OCI-LY3 (cell line): ENCODE measurements at regions not wholly inside any gene's neighbourhood (a gene's known extent, or its start where the extent isn't known, plus 50 kb on each side); places are given as distances from the start of the nearest gene placed in this dataset.

Experiments
- H2AFZ ChIP-seq: fragments of 200-600, 300-600 bp; shearing (Covaris generic); 2 replicates; pipeline ENCODE4 v1.6.0; 2014; ENCODE audit warnings: antibody characterized with exemption, low read depth, low read length
- H3K27ac ChIP-seq: fragments of 200-600, 300-600 bp; sonication (generic); 2 replicates; pipeline ENCODE4 v1.5.1; 2014; ENCODE audit warnings: mild to moderate bottlenecking, low read length, moderate library complexity, mixed read lengths
- H3K27me3 ChIP-seq: fragments of 200-600, 300-600 bp; sonication (generic); 2 replicates; pipeline ENCODE4 v1.6.1; 2014; ENCODE audit warnings: low read depth, low read length, mixed read lengths
- H3K36me3 ChIP-seq: fragments of 200-600, 300-600 bp; sonication (generic); replicated peaks from 2 replicates; pipeline ENCODE3; 2014; ENCODE audit warnings: low read depth, low read length, mixed read lengths
- H3K4me1 ChIP-seq: fragments of 300-600, 200-600 bp; sonication (generic); 2 replicates; pipeline ENCODE4 v1.6.1; 2014; ENCODE audit warnings: low read length, mixed read lengths
- H3K4me2 ChIP-seq: fragments of 200-600, 300-600 bp; sonication (generic); 2 replicates; pipeline ENCODE4 v1.6.1; 2014; ENCODE audit warnings: low read length, mixed read lengths
- H3K4me3 ChIP-seq: fragments of 300-600, 200-600 bp; sonication (generic); 2 replicates; pipeline ENCODE4 v1.5.1; 2014; ENCODE audit warnings: antibody characterized with exemption, mild to moderate bottlenecking, low read length, moderate library complexity
- H3K79me2 ChIP-seq: fragments of 300-600, 200-600 bp; shearing (Covaris generic); 2 replicates; pipeline ENCODE4 v1.6.1; 2014; ENCODE audit warnings: mild to moderate bottlenecking, low read length, mixed read lengths
- H3K9ac ChIP-seq: fragments of 300-600, 200-600 bp; shearing (Covaris generic); 2 replicates; pipeline ENCODE4 v1.6.0; 2014; ENCODE audit warnings: mild to moderate bottlenecking, low read length, moderate library complexity
- H3K9me3 ChIP-seq: fragments of 200-600, 300-600 bp; shearing (Covaris generic); 2 replicates; pipeline ENCODE4 v1.6.1; 2014; ENCODE audit warnings: low read length, mixed read lengths; ENCODE audit not compliant: insufficient read depth
- H4K20me1 ChIP-seq: fragments of 200-600, 300-600 bp; sonication (generic); 2 replicates; pipeline ENCODE4 v1.6.1; 2016; ENCODE audit warnings: low read length, mixed read lengths; ENCODE audit not compliant: insufficient read depth
- EZH2phosphoT487 ChIP-seq: fragments of 200-600 bp; shearing (Covaris generic); IDR thresholded peaks from 2 replicates; pipeline ENCODE4 v1.6.1; 2018; ENCODE audit warnings: antibody characterized with exemption, mixed run types, low read depth
- TF ChIP-seq, protein P1 (sequence below): fragments of 200-600, 300-600 bp; sonication (generic); IDR thresholded peaks from 2 replicates; pipeline ENCODE4 v1.5.1; 2014; ENCODE audit warnings: antibody characterized with exemption, low read length, low read depth

DNA sequence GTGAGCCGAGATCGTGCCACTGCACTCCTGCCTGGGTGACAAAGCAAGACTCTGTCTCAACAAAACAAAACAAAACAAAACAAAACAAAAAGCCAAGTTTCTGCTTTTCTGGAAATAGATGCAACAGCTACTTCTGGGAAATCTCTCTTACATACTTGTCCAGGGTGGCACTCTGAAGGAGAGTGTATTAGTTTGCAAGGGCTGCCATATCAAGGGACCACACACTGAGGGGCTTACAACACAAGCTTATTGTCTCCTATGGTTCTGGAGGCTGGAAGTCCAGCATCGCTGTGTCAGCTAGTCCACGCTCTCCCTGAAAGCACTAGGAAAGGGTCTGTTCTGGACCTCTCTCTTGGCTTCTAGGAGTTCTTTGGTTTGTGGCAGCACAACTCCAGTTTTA, 277.9 kb upstream of the WWC1 start:
- H3K4me2 ChIP-seq, result no peak overlapping the region
- no peaks in the 10 kb centered on the region for H3K9me3 ChIP-seq
- H4K20me1 ChIP-seq, result no peaks in the 10 kb centered on the region
- peaks cover 34% of the 10 kb centered on the region for H3K27me3 ChIP-seq
- TF ChIP-seq EZH2phosphoT487, result no peak
- TF ChIP-seq, protein P1, sequence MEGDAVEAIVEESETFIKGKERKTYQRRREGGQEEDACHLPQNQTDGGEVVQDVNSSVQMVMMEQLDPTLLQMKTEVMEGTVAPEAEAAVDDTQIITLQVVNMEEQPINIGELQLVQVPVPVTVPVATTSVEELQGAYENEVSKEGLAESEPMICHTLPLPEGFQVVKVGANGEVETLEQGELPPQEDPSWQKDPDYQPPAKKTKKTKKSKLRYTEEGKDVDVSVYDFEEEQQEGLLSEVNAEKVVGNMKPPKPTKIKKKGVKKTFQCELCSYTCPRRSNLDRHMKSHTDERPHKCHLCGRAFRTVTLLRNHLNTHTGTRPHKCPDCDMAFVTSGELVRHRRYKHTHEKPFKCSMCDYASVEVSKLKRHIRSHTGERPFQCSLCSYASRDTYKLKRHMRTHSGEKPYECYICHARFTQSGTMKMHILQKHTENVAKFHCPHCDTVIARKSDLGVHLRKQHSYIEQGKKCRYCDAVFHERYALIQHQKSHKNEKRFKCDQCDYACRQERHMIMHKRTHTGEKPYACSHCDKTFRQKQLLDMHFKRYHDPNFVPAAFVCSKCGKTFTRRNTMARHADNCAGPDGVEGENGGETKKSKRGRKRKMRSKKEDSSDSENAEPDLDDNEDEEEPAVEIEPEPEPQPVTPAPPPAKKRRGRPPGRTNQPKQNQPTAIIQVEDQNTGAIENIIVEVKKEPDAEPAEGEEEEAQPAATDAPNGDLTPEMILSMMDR, result no peak
- H3K4me3 ChIP-seq, result no peak overlapping the region
- no peak overlapping the region for H2AFZ ChIP-seq
- no peaks in the 10 kb centered on the region for H3K79me2 ChIP-seq
- H3K4me1 ChIP-seq, result peaks cover 5% of the 10 kb centered on the region
- no peak overlapping the region for H3K9ac ChIP-seq
- no peaks in the 10 kb centered on the region for H3K36me3 ChIP-seq
- no peak overlapping the region for H3K27ac ChIP-seq

GRCh38 chr5:168014433-168015123, 276.9 kb upstream of the WWC1 start:
- no peak for TF ChIP-seq EZH2phosphoT487
- TF ChIP-seq, protein P1, result no peak
- Histone ChIP-seq H3K9ac (no peak overlapping the region), H2AFZ (no peak overlapping the region), H3K4me2 (no peak overlapping the region), H3K27me3 (peaks cover 42% of the 10 kb centered on the region), H3K79me2 (no peaks in the 10 kb centered on the region), H3K27ac (no peak overlapping the region), H3K36me3 (no peaks in the 10 kb centered on the region), H3K4me3 (no peak overlapping the region), H3K9me3 (no peaks in the 10 kb centered on the region), H3K4me1 (no peaks in the 10 kb centered on the region), H4K20me1 (no peaks in the 10 kb centered on the region)

DNA sequence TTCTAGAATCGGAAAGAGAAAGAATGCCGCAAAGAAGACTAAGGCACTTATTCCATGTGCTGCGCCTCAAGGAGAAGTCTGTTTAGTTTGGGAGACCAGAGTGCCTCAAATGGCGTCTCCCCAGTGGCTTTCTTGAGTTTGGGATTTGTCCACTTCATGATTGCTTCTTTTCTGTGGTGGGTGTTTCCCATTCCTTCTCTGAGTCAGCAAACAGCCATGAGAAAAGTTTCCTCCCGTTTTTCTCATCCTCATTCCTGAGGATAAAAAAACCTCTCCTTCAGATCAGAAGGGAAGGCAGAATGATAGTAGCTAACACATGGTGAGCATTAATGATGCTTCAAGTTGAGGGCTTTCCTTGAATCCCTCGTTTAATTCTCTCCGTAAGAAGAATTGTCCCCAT, 275.9 kb upstream of the WWC1 start:
- H4K20me1 ChIP-seq, result no peaks in the 10 kb centered on the region
- no peak overlapping the region for H3K4me2 ChIP-seq
- H3K27me3 ChIP-seq, result peaks cover 50% of the 10 kb centered on the region
- TF ChIP-seq, protein P1, result no peak
- TF ChIP-seq EZH2phosphoT487, result no peak
- no peak overlapping the region for H3K9ac ChIP-seq
- no peaks in the 10 kb centered on the region for H3K36me3 ChIP-seq
- no peak overlapping the region for H2AFZ ChIP-seq
- H3K27ac ChIP-seq, result no peak overlapping the region
- H3K79me2 ChIP-seq, result no peaks in the 10 kb centered on the region
- no peaks in the 10 kb centered on the region for H3K4me1 ChIP-seq
- no peak overlapping the region for H3K4me3 ChIP-seq
- H3K9me3 ChIP-seq, result no peaks in the 10 kb centered on the region

- Histone ChIP-seq H3K27me3 (peaks cover 50% of the 10 kb centered on the region), H3K4me3 (no peak overlapping the region), H4K20me1 (no peaks in the 10 kb centered on the region), H3K9me3 (no peaks in the 10 kb centered on the region), H3K9ac (no peak overlapping the region), H3K4me1 (no peaks in the 10 kb centered on the region), H3K4me2 (no peak overlapping the region), H3K79me2 (no peaks in the 10 kb centered on the region), H3K27ac (no peak overlapping the region), H2AFZ (no peak overlapping the region), H3K36me3 (no peaks in the 10 kb centered on the region)
- TF ChIP-seq, protein P1, result no peak
- no peak for TF ChIP-seq EZH2phosphoT487
These were observed 274.1 kb upstream of the WWC1 start for GRCh38 chr5:168017313-168017712.
